Upper lobe of left lung (tissue), 4 donors: ENCODE measurements at regions not wholly inside any gene's neighbourhood (a gene's known extent, or its start where the extent isn't known, plus 50 kb on each side); places are given as distances from the start of the nearest gene placed in this dataset.

Experiments used
- CTCF ChIP-seq, 6 experiments: fragments of 450-650 bp in 4 of 6; fragments of 200-600 bp in 2 of 6; sonication (generic) in 2 of 6; IDR thresholded peaks; one replicate each; pipeline ENCODE4 v1.5.1; 2016 to 2019; ENCODE audit warnings: antibody characterized with exemption in 6 of 6
- POLR2A ChIP-seq, 4 donors: fragments of 450-650 bp; IDR thresholded peaks; one replicate each; pipeline ENCODE4 v1.5.1; 2016 to 2017; ENCODE audit warnings: antibody characterized with exemption in 4 of 4, mild to moderate bottlenecking in 2 of 4
- POLR2AphosphoS5 ChIP-seq, 2 donors: sonication (generic); formaldehyde crosslinking; IDR thresholded peaks; one replicate each; pipeline ENCODE4 v1.5.1; 2017; ENCODE audit warnings: antibody characterized with exemption in 2 of 2

GRCh38 chr12:16658699-16659098 is 52.7 kb upstream of the LMO3 start:
- TF ChIP-seq POLR2A (IDR thresholded peaks at IDR 0.05) (no peak), CTCF (IDR thresholded peaks at IDR 0.05) (no peak), POLR2AphosphoS5 (IDR thresholded peaks at IDR 0.05) (no peak)
